ENCODE measurements at regions not wholly inside any gene's neighbourhood (a gene's known extent, or its start where the extent isn't known, plus 50 kb on each side); places are given as distances from the start of the nearest gene placed in this dataset.

DNA sequence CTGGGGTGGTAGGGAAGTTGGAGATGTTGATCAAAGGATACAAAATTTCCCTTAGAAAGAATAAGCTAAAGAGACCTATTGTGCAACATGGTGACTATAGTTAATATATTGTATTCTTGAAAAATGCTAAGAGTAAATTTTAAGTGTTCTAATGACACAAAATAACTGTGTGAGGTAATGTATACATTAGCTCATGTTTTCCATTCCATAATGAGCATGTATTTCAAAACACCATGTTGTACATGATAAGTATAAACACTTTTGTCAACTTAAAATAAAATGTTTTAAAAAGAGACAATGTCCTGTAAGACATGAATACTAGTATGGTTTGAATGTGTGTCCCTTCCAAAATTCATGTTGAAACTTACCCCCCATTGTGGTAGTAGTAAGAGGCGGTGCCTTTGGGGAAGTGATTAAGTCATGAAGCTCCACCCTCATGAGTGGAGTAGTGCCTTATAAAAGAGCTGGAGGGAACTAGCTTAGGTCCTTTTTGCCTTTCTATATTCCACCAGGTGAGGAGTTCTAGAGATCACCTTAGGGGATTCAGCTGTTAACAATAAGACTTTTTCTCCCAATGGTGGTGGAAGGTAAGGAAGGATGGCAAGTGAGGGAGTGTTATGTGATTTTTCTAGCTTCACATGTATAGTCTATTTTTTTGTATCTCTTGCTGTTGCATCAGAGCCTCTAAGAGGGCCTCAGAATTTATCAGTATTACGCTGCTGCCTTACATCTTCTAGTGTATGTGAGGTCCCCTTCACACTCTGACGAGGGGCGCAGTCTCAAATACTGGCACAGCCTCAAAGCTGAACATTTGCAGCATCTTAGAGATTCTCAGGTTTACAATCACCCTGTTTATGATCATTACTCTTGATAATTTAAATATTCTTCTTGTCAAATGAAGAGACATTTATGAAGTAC lies 94.9 kb upstream of the NREP start:
- TF ChIP-seq, protein P1, sequence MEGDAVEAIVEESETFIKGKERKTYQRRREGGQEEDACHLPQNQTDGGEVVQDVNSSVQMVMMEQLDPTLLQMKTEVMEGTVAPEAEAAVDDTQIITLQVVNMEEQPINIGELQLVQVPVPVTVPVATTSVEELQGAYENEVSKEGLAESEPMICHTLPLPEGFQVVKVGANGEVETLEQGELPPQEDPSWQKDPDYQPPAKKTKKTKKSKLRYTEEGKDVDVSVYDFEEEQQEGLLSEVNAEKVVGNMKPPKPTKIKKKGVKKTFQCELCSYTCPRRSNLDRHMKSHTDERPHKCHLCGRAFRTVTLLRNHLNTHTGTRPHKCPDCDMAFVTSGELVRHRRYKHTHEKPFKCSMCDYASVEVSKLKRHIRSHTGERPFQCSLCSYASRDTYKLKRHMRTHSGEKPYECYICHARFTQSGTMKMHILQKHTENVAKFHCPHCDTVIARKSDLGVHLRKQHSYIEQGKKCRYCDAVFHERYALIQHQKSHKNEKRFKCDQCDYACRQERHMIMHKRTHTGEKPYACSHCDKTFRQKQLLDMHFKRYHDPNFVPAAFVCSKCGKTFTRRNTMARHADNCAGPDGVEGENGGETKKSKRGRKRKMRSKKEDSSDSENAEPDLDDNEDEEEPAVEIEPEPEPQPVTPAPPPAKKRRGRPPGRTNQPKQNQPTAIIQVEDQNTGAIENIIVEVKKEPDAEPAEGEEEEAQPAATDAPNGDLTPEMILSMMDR (IDR thresholded peaks at IDR 0.05): no peak
- TF ChIP-seq POLR2AphosphoS5 (IDR thresholded peaks at IDR 0.05): no peak
- no peak for TF ChIP-seq EP300 (IDR thresholded peaks at IDR 0.05; ENCODE audit: low read depth)
- TF ChIP-seq POLR2A (IDR thresholded peaks at IDR 0.05): no peak
